Activated CD8-positive, alpha-beta memory T cell treated with anti-CD3 and anti-CD28 coated beads for 36 hours (primary cell): ENCODE measurements at regions not wholly inside any gene's neighbourhood (a gene's known extent, or its start where the extent isn't known, plus 50 kb on each side); places are given as distances from the start of the nearest gene placed in this dataset.

ENCODE experiments used
- CTCF ChIA-PET: fragments of 350-600 bp; sonication (Branson Sonifier 250); formaldehyde crosslinking; loops from one replicate; lab custom pipeline; 2021; ENCODE audit warnings: antibody characterized with exemption; lab: Charles Lee
- POLR2A ChIA-PET: fragments of 350-600 bp; sonication (Branson Sonifier 250); formaldehyde crosslinking; loops from one replicate; lab custom pipeline; 2021; ENCODE audit warnings: antibody characterized with exemption; lab: Charles Lee

DNA sequence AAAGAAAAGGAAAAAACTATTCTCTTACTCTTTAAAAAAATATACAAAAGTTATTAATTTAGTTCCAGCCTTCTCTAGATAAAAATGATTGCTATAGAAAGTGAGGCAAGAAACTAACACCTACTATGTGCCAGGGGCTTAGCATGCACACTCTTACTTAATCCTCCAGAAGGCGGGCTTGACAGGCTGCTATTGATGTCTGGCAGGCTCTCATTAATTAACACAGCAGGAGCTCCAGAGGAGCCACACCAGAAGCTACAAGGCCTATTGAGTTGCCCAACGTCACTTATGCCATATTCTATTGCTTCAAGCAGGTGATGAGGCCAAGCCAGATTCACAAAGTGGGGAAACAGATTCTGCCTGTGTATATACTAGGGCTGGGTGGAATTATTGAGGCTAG, 54.6 kb upstream of the CLINT1 start:
- CTCF ChIA-PET, result no interaction called here
- POLR2A ChIA-PET, result no interaction called here

DNA sequence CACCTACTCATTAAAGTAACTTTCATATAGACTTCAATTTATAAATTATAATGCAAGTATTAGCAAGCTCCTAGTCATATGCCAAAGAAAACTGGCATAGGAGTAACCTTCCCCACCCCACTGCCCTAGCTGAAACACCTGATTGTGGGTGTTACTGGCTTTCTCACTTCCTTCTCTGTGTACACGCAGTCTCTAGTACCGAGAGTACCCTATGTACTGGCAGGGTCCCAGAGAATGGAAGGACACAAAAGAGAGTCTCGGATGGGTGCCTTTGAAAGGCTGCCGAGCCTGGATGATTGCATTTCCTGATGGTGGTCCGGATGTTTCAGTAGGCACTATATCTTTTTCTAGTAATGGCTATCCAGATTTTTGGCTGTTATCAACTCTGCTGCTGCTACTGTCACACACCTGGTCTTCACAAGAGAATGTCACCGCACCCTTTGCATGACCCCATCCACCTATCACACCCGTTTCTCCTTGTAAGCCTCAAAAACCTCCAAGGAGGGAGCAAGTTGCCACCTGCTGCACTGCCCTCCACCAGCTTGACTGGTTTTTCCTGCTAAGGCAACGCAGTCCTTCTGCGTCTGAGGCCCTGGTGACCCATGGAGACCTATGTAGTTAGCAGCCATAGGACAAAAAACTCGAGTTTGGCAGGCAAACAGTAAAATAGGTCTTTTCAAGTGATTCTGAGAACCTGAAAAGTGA, 53.8 kb upstream of the CLINT1 start:
- POLR2A ChIA-PET, result no interaction called here
- CTCF ChIA-PET, result no interaction called here

GRCh38 chr5:157911568-157911967, 52.6 kb upstream of the CLINT1 start:
- POLR2A ChIA-PET, result no interaction called here
- CTCF ChIA-PET, result no interaction called here
